ENCODE measurements at regions not wholly inside any gene's neighbourhood (a gene's known extent, or its start where the extent isn't known, plus 50 kb on each side); places are given as distances from the start of the nearest gene placed in this dataset.

DNA sequence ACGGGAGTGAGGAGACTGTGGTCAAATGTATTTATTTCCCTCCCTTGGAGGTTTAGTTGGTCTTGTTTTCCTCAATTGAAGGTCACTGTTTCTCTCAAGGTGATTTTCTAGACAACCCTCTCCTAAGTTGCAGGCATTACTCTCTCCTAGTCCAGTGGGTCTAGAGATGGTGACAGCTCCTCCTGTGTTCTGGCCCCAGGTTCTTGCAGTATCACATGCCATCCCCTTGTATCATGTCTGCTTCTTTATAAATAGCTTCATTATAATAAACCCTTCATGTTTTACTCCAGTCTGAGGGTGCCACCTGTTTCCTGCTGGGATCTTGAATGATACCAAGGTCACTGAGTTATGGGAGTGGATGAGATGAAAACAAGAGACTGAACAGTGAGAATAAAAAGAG lies 208.0 kb upstream of the KCNN2 start:
- Mint-ChIP-seq H3K9me3 (peaks cover 49% of the 10 kb centered on the region), H3K4me3 (no peak overlapping the region), H3K27me3 (no peaks in the 10 kb centered on the region), H3K4me1 (ENCODE audit: low read depth) (no peaks in the 10 kb centered on the region), H3K36me3 (ENCODE audit: low read depth) (no peaks in the 10 kb centered on the region), H3K27ac (no peak overlapping the region)
- intact Hi-C loops (cut with micrococcal nuclease) = no loop called here

DNA sequence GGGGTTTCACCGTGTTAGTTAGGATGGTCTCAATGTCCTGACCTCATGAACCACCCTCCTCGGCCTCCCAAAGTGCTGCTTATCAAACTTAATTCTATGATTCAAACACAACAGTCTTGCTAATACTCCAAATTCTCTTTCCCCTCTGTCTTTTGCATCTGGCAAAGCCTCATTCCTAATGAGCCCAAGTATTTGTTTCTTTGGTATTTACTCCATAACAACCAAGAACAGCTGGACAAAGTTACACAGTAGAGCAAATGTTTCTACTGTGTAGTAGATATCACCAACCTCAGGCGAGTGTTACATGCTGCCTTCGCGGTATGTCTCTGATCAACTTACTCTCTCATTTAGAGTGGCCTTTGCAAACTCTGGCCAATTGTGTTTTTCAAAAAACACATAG lies 195.8 kb upstream of the KCNN2 start:
- Mint-ChIP-seq H3K36me3 (ENCODE audit: low read depth) (no peaks in the 10 kb centered on the region), H3K4me3 (no peak overlapping the region), H3K27me3 (no peaks in the 10 kb centered on the region), H3K9me3 (peaks cover 28% of the 10 kb centered on the region), H3K27ac (no peak overlapping the region), H3K4me1 (ENCODE audit: low read depth) (no peaks in the 10 kb centered on the region)
- intact Hi-C loops (cut with micrococcal nuclease) = no loop called here

DNA sequence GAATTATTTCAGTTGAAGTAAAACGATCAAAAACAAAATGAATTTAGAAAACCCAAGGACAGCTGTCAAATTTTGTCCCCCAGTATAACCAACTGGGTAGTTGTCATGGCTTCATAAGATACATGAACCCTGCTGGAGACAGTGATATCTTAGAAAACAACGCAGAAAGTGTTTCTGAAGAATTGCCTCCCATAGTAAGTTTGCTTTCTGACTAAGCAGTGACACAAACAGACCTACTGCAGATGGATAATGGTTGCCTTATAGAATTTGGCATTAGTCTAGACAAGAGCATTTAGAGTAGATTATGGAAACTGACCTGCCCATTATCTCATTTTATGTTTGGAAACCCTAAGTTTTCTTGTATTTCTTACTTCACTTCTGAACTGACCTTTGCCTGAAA lies 187.7 kb upstream of the KCNN2 start:
- Mint-ChIP-seq H3K27ac (no peak overlapping the region), H3K4me1 (ENCODE audit: low read depth) (no peaks in the 10 kb centered on the region), H3K27me3 (no peaks in the 10 kb centered on the region), H3K9me3 (peaks cover 30% of the 10 kb centered on the region), H3K36me3 (ENCODE audit: low read depth) (no peaks in the 10 kb centered on the region), H3K4me3 (no peak overlapping the region)
- intact Hi-C loops (cut with micrococcal nuclease) = no loop called here

DNA sequence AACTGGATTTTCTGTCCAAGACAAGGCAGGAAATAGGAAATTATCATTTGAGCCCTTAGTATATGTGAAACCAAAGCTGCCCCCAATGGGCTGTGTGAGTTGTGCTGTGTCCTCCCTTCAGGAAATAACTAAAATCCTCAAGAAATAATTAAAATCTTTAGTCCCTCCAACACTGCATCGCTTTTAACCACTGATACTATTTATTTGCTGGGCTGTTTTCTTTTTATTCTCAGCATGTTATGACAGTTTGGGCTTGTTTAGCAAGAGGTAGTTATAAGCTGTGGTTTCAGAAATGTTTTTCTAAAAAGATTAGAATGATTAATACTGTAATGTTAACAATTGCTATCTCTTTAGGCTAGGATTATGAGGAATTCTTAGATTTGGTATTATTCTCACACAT lies 187.0 kb upstream of the KCNN2 start:
- intact Hi-C loops (cut with micrococcal nuclease) = no loop called here
- Mint-ChIP-seq H3K27me3 (no peaks in the 10 kb centered on the region), H3K27ac (no peak overlapping the region), H3K4me3 (no peak overlapping the region), H3K9me3 (peaks cover 37% of the 10 kb centered on the region), H3K4me1 (ENCODE audit: low read depth) (no peaks in the 10 kb centered on the region), H3K36me3 (ENCODE audit: low read depth) (no peaks in the 10 kb centered on the region)

DNA sequence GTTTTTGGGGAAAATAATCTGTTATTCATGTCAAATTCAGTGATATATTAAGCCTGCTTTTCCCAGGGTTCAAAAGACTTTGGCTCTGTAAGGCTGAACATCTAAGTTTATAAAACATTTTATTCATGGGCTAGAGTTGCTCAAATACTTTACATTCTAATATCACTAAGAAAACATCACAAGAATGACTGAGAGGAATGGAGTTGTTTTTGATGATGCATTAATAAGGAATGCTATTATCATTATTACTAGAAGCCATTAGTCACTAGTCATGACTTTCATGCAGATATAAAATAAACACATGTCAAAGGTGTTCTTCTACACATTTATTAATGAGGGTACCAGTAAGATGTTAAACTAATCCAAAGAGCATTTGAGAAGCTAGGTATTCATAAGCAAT lies 185.5 kb upstream of the KCNN2 start:
- peaks cover 43% of the 10 kb centered on the region for H3K9me3 Mint-ChIP-seq
- no peaks in the 10 kb centered on the region for H3K4me1 Mint-ChIP-seq (ENCODE audit: low read depth)
- H3K27me3 Mint-ChIP-seq = no peaks in the 10 kb centered on the region
- intact Hi-C loops (cut with micrococcal nuclease) = no loop called here
- no peak overlapping the region for H3K4me3 Mint-ChIP-seq
- no peaks in the 10 kb centered on the region for H3K36me3 Mint-ChIP-seq (ENCODE audit: low read depth)
- H3K27ac Mint-ChIP-seq = no peak overlapping the region

DNA sequence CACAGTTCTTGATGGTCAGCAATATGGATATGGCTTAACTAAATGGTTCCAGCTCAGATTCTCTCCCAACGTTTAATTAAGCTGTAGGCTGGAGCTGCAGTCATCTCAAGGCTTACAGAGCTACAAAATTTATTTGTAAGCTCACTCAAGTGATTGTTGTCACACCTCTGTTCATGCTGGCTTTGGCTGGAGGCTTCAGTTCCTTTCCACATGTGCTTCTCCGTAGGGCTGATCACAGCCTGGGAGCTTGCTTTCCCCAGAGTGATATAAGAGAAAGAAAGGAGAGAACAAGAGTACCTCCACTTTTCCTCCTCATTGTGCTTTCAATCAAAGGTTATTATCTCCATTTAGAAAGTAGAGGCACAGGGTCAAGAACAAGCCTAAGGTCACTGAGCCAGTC lies 182.7 kb upstream of the KCNN2 start:
- intact Hi-C loops (cut with micrococcal nuclease) = no loop called here
- no peaks in the 10 kb centered on the region for H3K36me3 Mint-ChIP-seq (ENCODE audit: low read depth)
- H3K9me3 Mint-ChIP-seq = peaks cover 27% of the 10 kb centered on the region
- H3K27ac Mint-ChIP-seq = no peak overlapping the region
- H3K4me1 Mint-ChIP-seq (ENCODE audit: low read depth) = no peaks in the 10 kb centered on the region
- no peaks in the 10 kb centered on the region for H3K27me3 Mint-ChIP-seq
- no peak overlapping the region for H3K4me3 Mint-ChIP-seq

DNA sequence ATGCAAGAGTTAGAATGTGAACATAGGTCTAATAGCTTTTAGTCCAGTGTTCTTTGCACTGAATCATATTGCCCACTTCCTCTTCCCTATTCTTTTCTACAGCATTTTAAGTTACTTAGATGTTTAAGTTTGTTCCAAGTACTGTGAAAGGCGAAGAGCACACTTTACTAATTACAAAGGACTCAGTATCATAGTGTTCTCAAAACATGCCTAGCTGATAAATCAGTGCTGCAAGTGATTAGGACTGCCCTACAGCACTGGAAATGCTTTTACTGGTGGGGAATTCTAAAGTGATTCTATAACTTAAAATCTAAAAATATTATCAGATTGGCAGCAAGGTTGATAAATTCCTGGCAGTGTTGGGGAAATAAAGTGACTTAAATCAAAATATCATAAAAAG lies 177.9 kb upstream of the KCNN2 start:
- Mint-ChIP-seq H3K27me3 (no peaks in the 10 kb centered on the region), H3K27ac (no peak overlapping the region), H3K4me3 (no peak overlapping the region), H3K4me1 (ENCODE audit: low read depth) (no peaks in the 10 kb centered on the region), H3K9me3 (peaks cover 25% of the 10 kb centered on the region), H3K36me3 (ENCODE audit: low read depth) (no peaks in the 10 kb centered on the region)
- intact Hi-C loops (cut with micrococcal nuclease) = no loop called here

DNA sequence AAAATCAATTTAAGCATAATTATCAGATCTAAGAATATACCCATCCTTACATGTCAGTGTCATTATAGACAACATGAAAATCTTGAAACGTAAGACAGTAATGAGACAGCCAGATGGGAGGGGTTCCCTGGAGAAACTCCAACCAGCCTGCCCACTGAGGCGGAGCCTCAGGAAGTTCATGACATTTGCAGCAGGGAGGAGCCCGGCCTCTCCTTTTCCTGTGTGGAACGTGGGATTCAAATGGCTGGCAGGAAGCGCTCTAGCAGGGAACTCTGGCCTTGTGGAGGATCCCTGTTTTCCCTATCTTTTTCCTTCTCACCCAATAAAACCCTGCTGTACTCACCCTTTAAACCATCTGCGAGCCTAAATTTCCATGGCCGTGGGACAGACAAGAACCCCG lies 176.6 kb upstream of the KCNN2 start:
- Mint-ChIP-seq H3K4me1 (ENCODE audit: low read depth) (no peaks in the 10 kb centered on the region), H3K36me3 (ENCODE audit: low read depth) (no peaks in the 10 kb centered on the region), H3K27ac (no peak overlapping the region), H3K9me3 (peaks cover 16% of the 10 kb centered on the region), H3K4me3 (no peak overlapping the region), H3K27me3 (no peaks in the 10 kb centered on the region)
- intact Hi-C loops (cut with micrococcal nuclease) = no loop called here

DNA sequence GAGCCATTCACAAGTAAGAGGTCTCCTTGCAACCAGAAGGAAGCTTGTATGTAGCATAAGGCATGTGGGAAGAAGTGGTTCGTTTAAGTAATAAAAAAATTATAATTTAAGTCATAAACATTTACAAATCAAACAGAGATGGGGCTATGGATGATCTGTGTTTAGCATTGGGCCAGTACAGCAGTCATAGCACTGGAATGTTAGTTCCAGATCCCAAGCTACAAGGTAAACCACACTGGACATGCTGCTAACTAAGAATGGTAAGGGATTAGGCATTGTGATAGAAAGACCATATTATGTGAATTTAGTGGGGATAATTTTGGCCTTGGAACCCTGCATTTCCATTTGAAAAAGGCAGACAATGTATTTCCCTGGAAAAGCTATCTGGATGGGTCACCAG lies 170.4 kb upstream of the KCNN2 start:
- Mint-ChIP-seq H3K9me3 (no peaks in the 10 kb centered on the region), H3K4me1 (ENCODE audit: low read depth) (no peaks in the 10 kb centered on the region)
- intact Hi-C loops (cut with micrococcal nuclease) = no loop called here

DNA sequence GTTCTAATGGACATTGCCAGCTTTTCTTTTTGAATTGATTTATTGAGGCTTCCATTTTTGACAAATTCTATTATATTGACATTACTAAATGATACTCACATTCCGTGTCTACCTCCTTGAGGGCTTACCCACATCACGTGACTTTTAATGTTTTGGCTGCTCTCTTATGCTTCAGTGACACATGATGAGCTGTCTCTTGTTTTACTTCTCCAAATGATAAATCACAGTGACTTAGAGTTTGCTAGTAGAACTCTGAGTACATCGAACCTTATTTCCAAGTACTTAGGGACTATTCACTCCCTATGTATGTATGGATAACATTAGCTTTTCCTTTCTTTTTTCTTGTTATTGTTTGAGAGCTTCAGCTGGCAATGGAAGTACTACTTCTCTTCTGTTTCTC lies 169.8 kb upstream of the KCNN2 start:
- H3K4me3 Mint-ChIP-seq = no peak overlapping the region
- no peak overlapping the region for H3K27ac Mint-ChIP-seq
- peaks cover 3% of the 10 kb centered on the region for H3K9me3 Mint-ChIP-seq
- H3K36me3 Mint-ChIP-seq (ENCODE audit: low read depth) = no peaks in the 10 kb centered on the region
- intact Hi-C loops (cut with micrococcal nuclease) = no loop called here
- no peaks in the 10 kb centered on the region for H3K4me1 Mint-ChIP-seq (ENCODE audit: low read depth)
- no peaks in the 10 kb centered on the region for H3K27me3 Mint-ChIP-seq

More for the DNA sequence above, 170.4 kb upstream of the KCNN2 start:
- Mint-ChIP-seq H3K36me3 (ENCODE audit: low read depth) (no peaks in the 10 kb centered on the region), H3K27me3 (no peaks in the 10 kb centered on the region), H3K4me3 (no peak overlapping the region), H3K27ac (no peak overlapping the region)

DNA sequence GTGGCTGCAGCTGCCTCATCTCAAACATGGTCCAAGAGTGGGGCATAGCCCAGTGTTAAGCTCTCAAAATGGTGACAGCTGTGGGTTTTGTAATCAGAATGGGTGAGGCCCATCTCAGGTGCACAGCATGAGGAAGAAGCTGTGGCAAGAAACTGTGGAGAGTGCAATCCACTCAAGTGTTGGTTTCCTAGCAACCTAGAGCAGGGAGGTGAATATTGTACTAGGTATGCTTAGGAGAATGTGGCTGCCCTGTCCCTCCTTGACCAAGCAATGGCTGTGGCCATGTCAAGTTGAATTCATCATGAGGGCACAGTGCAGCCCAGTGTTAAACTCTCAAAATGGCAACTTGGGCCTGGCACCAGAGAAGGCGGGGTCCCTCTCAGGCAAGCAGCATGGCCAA lies 160.5 kb upstream of the KCNN2 start:
- no peaks in the 10 kb centered on the region for H3K36me3 Mint-ChIP-seq (ENCODE audit: low read depth)
- intact Hi-C loops (cut with micrococcal nuclease) = no loop called here
- no peak overlapping the region for H3K4me3 Mint-ChIP-seq
- no peak overlapping the region for H3K27ac Mint-ChIP-seq
- H3K27me3 Mint-ChIP-seq = no peaks in the 10 kb centered on the region
- no peaks in the 10 kb centered on the region for H3K4me1 Mint-ChIP-seq (ENCODE audit: low read depth)
- H3K9me3 Mint-ChIP-seq = peaks cover 27% of the 10 kb centered on the region

DNA sequence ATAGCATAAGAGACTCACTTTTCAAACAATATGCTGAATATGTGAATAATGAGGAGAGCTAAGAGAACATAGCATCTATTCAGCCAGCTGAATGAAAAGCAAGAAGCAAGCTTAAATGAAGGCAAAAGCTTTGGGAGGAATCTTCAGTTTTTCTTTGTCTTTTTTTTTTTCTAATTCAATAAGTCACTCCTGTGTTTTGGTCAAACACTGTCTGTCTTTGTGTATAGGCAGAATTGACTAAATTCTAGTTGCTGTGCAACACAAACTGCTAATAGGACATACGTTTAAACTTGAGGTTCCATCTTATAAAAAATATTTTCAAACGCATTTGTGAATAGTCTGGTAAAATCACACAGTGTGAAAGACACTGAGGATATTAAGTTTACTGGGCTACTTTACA lies 156.9 kb upstream of the KCNN2 start:
- no peaks in the 10 kb centered on the region for H3K4me1 Mint-ChIP-seq (ENCODE audit: low read depth)
- no peak overlapping the region for H3K4me3 Mint-ChIP-seq
- intact Hi-C loops (cut with micrococcal nuclease) = no loop called here
- H3K36me3 Mint-ChIP-seq (ENCODE audit: low read depth) = no peaks in the 10 kb centered on the region
- no peaks in the 10 kb centered on the region for H3K27me3 Mint-ChIP-seq
- peaks cover 31% of the 10 kb centered on the region for H3K9me3 Mint-ChIP-seq
- H3K27ac Mint-ChIP-seq = no peak overlapping the region

DNA sequence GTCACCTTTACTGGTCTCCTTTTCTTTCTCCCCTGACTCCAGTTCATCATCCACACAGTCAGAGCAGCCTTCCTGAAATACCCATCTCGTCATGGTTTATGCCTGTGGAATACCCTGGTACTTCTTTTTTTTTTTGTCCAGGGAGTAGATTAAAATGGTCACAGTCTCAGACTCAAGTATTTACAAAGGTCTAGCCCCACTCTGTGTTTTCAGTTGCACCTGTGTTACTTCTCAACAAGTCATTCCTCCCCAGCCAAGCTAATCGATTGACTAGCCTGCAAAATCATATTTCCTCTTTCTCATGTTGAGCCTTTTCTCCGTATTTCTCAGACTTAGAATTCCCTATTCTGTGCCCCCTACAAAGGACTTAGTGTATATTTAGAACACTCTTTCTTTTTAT lies 155.2 kb upstream of the KCNN2 start:
- Mint-ChIP-seq H3K27ac (no peak overlapping the region), H3K4me1 (ENCODE audit: low read depth) (no peaks in the 10 kb centered on the region), H3K27me3 (no peaks in the 10 kb centered on the region)

DNA sequence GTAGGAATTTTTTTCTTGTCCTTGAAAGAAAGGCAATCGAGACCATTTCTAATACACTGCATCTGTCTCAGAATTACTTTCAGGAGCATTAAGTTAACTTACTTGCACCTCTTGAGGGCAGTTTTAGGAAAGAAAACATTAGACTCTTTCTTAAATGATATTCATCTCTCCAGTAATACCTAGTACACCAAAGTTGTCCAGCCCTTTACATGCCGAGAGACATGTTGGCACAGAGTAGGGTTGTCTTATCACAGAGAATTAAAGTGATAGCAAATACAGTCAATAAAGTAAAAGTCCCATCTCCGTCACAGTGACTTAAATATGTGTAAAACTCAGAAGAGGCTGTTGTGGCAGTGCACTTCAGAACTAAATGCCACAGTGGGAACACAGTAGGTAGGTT lies 154.3 kb upstream of the KCNN2 start:
- intact Hi-C loops (cut with micrococcal nuclease) = no loop called here
- Mint-ChIP-seq H3K4me3 (no peak overlapping the region), H3K27me3 (no peaks in the 10 kb centered on the region), H3K9me3 (peaks cover 12% of the 10 kb centered on the region), H3K36me3 (ENCODE audit: low read depth) (no peaks in the 10 kb centered on the region), H3K27ac (no peak overlapping the region), H3K4me1 (ENCODE audit: low read depth) (no peaks in the 10 kb centered on the region)

More for the DNA sequence above, 155.2 kb upstream of the KCNN2 start:
- Mint-ChIP-seq H3K9me3 (peaks cover 14% of the 10 kb centered on the region), H3K4me3 (no peak overlapping the region), H3K36me3 (ENCODE audit: low read depth) (no peaks in the 10 kb centered on the region)
- intact Hi-C loops (cut with micrococcal nuclease) = no loop called here

DNA sequence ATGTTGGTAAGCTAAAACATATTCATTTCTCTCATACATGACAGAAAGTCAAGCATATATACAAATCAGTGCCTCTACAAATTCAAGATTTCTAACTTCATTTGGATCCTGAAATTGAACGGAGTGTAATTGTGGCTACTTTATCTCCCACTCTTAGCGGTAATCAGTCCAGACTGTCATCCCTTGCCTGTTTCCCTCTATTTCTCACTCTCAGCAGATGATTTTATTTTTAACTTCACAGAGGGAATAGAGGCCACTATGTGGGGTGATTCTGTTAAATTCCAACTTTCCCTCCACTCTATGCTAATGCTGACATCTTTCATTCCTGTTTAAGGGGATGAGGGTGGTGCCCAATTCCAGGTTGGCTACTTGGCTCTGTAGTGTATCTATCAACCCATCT lies 153.8 kb upstream of the KCNN2 start:
- Mint-ChIP-seq H3K27me3 (no peaks in the 10 kb centered on the region), H3K9me3 (peaks cover 12% of the 10 kb centered on the region), H3K36me3 (ENCODE audit: low read depth) (no peaks in the 10 kb centered on the region), H3K4me1 (ENCODE audit: low read depth) (no peaks in the 10 kb centered on the region), H3K27ac (no peak overlapping the region), H3K4me3 (no peak overlapping the region)
- intact Hi-C loops (cut with micrococcal nuclease) = no loop called here

DNA sequence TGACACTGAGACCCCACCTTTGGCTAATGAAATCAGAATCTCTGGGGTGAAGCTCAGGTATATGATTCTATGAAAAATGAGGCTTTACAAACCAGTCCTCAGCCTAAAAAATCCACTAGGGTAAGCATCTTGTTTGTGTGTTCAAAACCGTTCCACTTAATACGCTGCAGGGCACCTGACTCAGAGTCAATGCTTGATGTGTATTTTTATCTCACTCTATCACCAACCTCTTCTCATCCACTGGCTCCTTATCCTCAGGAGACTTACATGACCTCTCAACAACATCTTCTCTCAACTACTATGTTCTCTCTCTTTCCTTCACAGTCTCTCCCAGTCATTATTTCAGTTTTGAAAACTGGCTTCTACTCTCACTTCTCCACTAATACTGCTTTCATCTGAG lies 153.3 kb upstream of the KCNN2 start:
- peaks cover 12% of the 10 kb centered on the region for H3K9me3 Mint-ChIP-seq
- no peak overlapping the region for H3K4me3 Mint-ChIP-seq
- H3K4me1 Mint-ChIP-seq (ENCODE audit: low read depth) = no peaks in the 10 kb centered on the region
- no peaks in the 10 kb centered on the region for H3K27me3 Mint-ChIP-seq
- intact Hi-C loops (cut with micrococcal nuclease) = no loop called here
- H3K27ac Mint-ChIP-seq = no peak overlapping the region
- H3K36me3 Mint-ChIP-seq (ENCODE audit: low read depth) = no peaks in the 10 kb centered on the region

Data from dendritic cell treated with granulocyte-macrophage colony-stimulating factor and Interleukin-4, amounts not matched to agents 40 ng/mL and 50 ng/mL, for 4 days (primary cell).